Activated T-helper 1 cell treated with Interleukin-2 at 50 U/mL for 16 hours (primary cell): ENCODE measurements at regions not wholly inside any gene's neighbourhood (a gene's known extent, or its start where the extent isn't known, plus 50 kb on each side); places are given as distances from the start of the nearest gene placed in this dataset.
"Not testable (repeated sequence)": the region's sequence is repeated elsewhere in the genome, so short reads cannot be mapped to it uniquely, and the experiment has no call there.

Experiments used
- DNase-seq: peaks from one replicate; pipeline ENCODE4 v3.0.0-alpha.2; 2020; ENCODE audit warnings: low read depth

- no peak for DNase-seq
Observed at GRCh38 chr3:5035113-5035512, 55.9 kb downstream of the BHLHE40 start.

GRCh38 chr3:5035692-5036391, 56.6 kb downstream of the BHLHE40 start:
- DNase-seq, result no peak

GRCh38 chr3:5036392-5036766, 57.1 kb downstream of the BHLHE40 start:
- no peak for DNase-seq

- no peak for DNase-seq
Observed at GRCh38 chr3:5036858-5037257, 57.6 kb downstream of the BHLHE40 start.

- DNase-seq, result no peak
Observed at GRCh38 chr3:5039585-5039984, 60.3 kb downstream of the BHLHE40 start.

- no peak for DNase-seq
Observed at GRCh38 chr3:5041315-5041714, 62.1 kb downstream of the BHLHE40 start.

GRCh38 chr3:5045961-5046360, 66.7 kb downstream of the BHLHE40 start:
- DNase-seq, result no peak

GRCh38 chr3:5047764-5048419, 68.7 kb downstream of the BHLHE40 start:
- DNase-seq, result no peak

- DNase-seq, result no peak
Observed at GRCh38 chr3:5051772-5052171, 70.3 kb upstream of the ARL8B start.

- DNase-seq, result no peak
Observed at GRCh38 chr3:5052247-5052646, 69.8 kb upstream of the ARL8B start.

- no peak for DNase-seq
Observed at GRCh38 chr3:5053021-5053831, 68.9 kb upstream of the ARL8B start.

- DNase-seq, result no peak
Observed at GRCh38 chr3:5054098-5054497, 68.0 kb upstream of the ARL8B start.

GRCh38 chr3:5054579-5054978, 67.5 kb upstream of the ARL8B start:
- DNase-seq, result not testable (repeated sequence)

- no peak for DNase-seq
Observed at GRCh38 chr3:5055357-5056110, 66.6 kb upstream of the ARL8B start.

- DNase-seq, result no peak
Observed at GRCh38 chr3:5056111-5056391, 66.0 kb upstream of the ARL8B start.

GRCh38 chr3:5057272-5057671, 64.8 kb upstream of the ARL8B start:
- DNase-seq, result no peak

- peak; percentile 33 for DNase-seq
Observed at GRCh38 chr3:5057857-5058324, 64.2 kb upstream of the ARL8B start.

GRCh38 chr3:5058471-5058951, 63.6 kb upstream of the ARL8B start:
- DNase-seq, result no peak

GRCh38 chr3:5059782-5060181, 62.3 kb upstream of the ARL8B start:
- DNase-seq, result no peak

- DNase-seq, result no peak
Observed at GRCh38 chr3:5061218-5061569, 60.9 kb upstream of the ARL8B start.

GRCh38 chr3:5063724-5064123, 58.4 kb upstream of the ARL8B start:
- no peak for DNase-seq

GRCh38 chr3:5068531-5069050, 53.5 kb upstream of the ARL8B start:
- no peak for DNase-seq
